Thyroid gland (tissue), 4 donors: ENCODE measurements at regions not wholly inside any gene's neighbourhood (a gene's known extent, or its start where the extent isn't known, plus 50 kb on each side); places are given as distances from the start of the nearest gene placed in this dataset.

Experiments
- POLR2A ChIP-seq, 2 donors: fragments of 450-650 bp; IDR thresholded peaks; one replicate each; pipeline ENCODE4 v1.6.1; 2017; ENCODE audit warnings: antibody characterized with exemption in 2 of 2, mild to moderate bottlenecking in 2 of 2, moderate library complexity in 1 of 2
- TF ChIP-seq, protein P1 (sequence below), 6 experiments: fragments of 200-600 bp in 3 of 6; fragments of 450-650 bp in 3 of 6; sonication (generic) in 3 of 6; IDR thresholded peaks; one replicate each; pipeline ENCODE4 v1.5.1; 2016 to 2019; ENCODE audit warnings: antibody characterized with exemption in 6 of 6, mild to moderate bottlenecking in 2 of 6, inconsistent platforms in 1 of 6, moderate library complexity in 1 of 6

DNA sequence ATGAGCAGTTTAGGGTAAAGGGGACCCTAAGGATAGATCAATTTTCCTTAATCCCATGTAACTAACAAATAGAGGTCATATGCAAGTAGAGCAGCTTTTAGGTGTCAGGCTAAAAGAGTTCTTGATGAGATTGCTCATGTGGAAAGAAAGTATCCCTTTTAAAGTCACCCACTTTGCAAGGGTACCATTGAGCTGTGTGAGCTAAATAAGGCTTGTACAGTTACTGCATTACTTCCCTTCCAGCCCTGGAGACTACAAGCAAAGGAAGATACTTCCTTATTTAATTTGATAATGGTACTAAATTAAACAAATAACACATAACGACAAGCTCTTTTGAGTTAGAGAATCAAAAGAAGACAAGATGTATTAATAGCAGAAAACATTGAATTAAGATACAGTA is 191.7 kb downstream of the TMX1 start:
- TF ChIP-seq, protein P1, sequence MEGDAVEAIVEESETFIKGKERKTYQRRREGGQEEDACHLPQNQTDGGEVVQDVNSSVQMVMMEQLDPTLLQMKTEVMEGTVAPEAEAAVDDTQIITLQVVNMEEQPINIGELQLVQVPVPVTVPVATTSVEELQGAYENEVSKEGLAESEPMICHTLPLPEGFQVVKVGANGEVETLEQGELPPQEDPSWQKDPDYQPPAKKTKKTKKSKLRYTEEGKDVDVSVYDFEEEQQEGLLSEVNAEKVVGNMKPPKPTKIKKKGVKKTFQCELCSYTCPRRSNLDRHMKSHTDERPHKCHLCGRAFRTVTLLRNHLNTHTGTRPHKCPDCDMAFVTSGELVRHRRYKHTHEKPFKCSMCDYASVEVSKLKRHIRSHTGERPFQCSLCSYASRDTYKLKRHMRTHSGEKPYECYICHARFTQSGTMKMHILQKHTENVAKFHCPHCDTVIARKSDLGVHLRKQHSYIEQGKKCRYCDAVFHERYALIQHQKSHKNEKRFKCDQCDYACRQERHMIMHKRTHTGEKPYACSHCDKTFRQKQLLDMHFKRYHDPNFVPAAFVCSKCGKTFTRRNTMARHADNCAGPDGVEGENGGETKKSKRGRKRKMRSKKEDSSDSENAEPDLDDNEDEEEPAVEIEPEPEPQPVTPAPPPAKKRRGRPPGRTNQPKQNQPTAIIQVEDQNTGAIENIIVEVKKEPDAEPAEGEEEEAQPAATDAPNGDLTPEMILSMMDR (IDR thresholded peaks at IDR 0.05) = no peak
- no peak for TF ChIP-seq POLR2A (IDR thresholded peaks at IDR 0.05)
